ENCODE measurements at regions not wholly inside any gene's neighbourhood (a gene's known extent, or its start where the extent isn't known, plus 50 kb on each side); places are given as distances from the start of the nearest gene placed in this dataset.

DNA sequence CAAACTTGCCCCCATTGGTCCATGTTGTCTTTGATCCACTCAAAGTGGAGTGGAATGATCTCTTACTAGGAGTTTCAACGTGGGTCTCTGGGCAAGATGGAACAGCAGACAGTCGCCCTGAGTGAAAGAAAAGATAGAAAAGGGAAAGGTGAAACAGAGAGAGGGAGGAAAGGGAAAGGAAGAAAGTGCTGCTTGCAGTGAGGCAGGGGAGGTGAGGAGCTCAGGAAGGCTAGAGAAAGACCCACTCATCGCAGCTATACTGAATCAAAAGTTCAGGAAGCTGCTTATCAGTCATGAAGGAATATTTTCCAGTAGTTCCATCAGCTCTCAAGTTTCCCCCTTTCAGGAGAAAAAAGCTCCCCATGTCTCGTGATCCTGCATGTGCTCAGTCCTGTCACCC is 86.9 kb downstream of the ZNF467 start:
- no peak for TF ChIP-seq EZH2 (IDR thresholded peaks at IDR 0.05; ENCODE audit: borderline replicate concordance, low read depth, low read length, severe bottlenecking)
- TF ChIP-seq CTCF (IDR thresholded peaks at IDR 0.05; ENCODE audit: extremely low read depth in 1 of 2, insufficient read depth in 1 of 2, low read depth in 1 of 2, low read length in 2 of 2): no peak
- no peak for TF ChIP-seq POLR2AphosphoS5 (IDR thresholded peaks at IDR 0.05; ENCODE audit: insufficient read depth, low read depth, low read length)
- TF ChIP-seq POLR2A (IDR thresholded peaks at IDR 0.05; ENCODE audit: low read depth, low read length): no peak
- TF ChIP-seq MAX (IDR thresholded peaks at IDR 0.05; ENCODE audit: insufficient read depth, insufficient read length): no peak
